PC-3 (cell line): ENCODE measurements at regions not wholly inside any gene's neighbourhood (a gene's known extent, or its start where the extent isn't known, plus 50 kb on each side); places are given as distances from the start of the nearest gene placed in this dataset.

Experiments
- ATAC-seq: fragments of 200-7000 bp; cut with Tn5 transposase; 2 replicates; pipeline ENCODE4 v1.9.1; 2020; ENCODE audit warnings: mild to moderate bottlenecking, moderate library complexity
- BruUV-seq: library from RNA; stranded (reverse); fragments of 400-500 nt; replicated peaks from 2 replicates; lab custom pipeline; 2021; lab: Mats Ljungman, UMichigan
- CTCF ChIA-PET: fragments of 300-600 bp; sonication (Branson Sonifier 250); formaldehyde crosslinking; loops from one replicate; lab custom pipeline; 2022; ENCODE audit warnings: antibody characterized with exemption; lab: Charles Lee
- POLR2A ChIA-PET: fragments of 300-600 bp; sonication (Branson Sonifier 250); formaldehyde crosslinking; loops from one replicate; lab custom pipeline; 2022; ENCODE audit warnings: antibody characterized with exemption; ENCODE audit not compliant: unreplicated experiment; lab: Charles Lee
- DNase-seq: peaks from one replicate; pipeline ENCODE4 v3.0.0-alpha.2; 2015
- H2AFZ ChIP-seq: fragments of 300-600 bp; sonication (generic); 2 replicates; pipeline ENCODE4 v1.6.0; 2016; ENCODE audit warnings: antibody characterized with exemption, low read length
- H3F3A ChIP-seq: fragments of 300-600 bp; sonication (generic); one replicate; pipeline ENCODE4 v1.6.0; 2017; ENCODE audit warnings: antibody characterized with exemption, low read length, control low read depth, mild to moderate bottlenecking; ENCODE audit not compliant: unreplicated experiment
- H3K27ac ChIP-seq: fragments of 300-600 bp; sonication (generic); 2 replicates; pipeline ENCODE4 v1.5.1; 2016; ENCODE audit warnings: mild to moderate bottlenecking, low read length
- H3K27me3 ChIP-seq: fragments of 300-600 bp; sonication (generic); 2 replicates; pipeline ENCODE4 v1.6.1; 2016; ENCODE audit warnings: low read length, mixed read lengths
- H3K36me3 ChIP-seq: fragments of 300-600 bp; sonication (generic); 2 replicates; pipeline ENCODE4 v1.6.1; 2016; ENCODE audit warnings: low read depth, mixed run types, low read length, mixed read lengths
- H3K4me1 ChIP-seq: fragments of 300-600 bp; sonication (generic); 2 replicates; pipeline ENCODE4 v1.5.1; 2016; ENCODE audit warnings: low read length; ENCODE audit not compliant: insufficient read depth
- H3K4me2 ChIP-seq: fragments of 300-600 bp; sonication (generic); 2 replicates; pipeline ENCODE4 v1.6.0; 2016; ENCODE audit warnings: low read length
- H3K4me3 ChIP-seq: fragments of 300-600 bp; sonication (generic); 2 replicates; pipeline ENCODE4 v1.5.1; 2016; ENCODE audit warnings: mild to moderate bottlenecking, low read length, mixed read lengths
- H3K79me2 ChIP-seq: fragments of 300-600 bp; sonication (generic); 2 replicates; pipeline ENCODE4 v1.6.1; 2017; ENCODE audit warnings: low read length, mixed read lengths
- H3K9ac ChIP-seq: fragments of 300-600 bp; sonication (generic); 2 replicates; pipeline ENCODE4 v1.6.0; 2016; ENCODE audit warnings: mild to moderate bottlenecking, low read length
- H3K9me2 ChIP-seq: fragments of 300-600 bp; sonication (generic); replicated peaks from 2 replicates; pipeline ENCODE4 v1.6.1; 2016; ENCODE audit warnings: mixed run types, low read length, mixed read lengths
- H3K9me3 ChIP-seq: fragments of 300-600 bp; sonication (generic); 2 replicates; pipeline ENCODE4 v1.6.1; 2016; ENCODE audit warnings: low read length, mixed read lengths
- H4K20me1 ChIP-seq: fragments of 300-600 bp; sonication (generic); 2 replicates; pipeline ENCODE4 v1.6.1; 2016; ENCODE audit warnings: low read length, mixed read lengths
- CTCF ChIP-seq: fragments of 300-600 bp; sonication (generic); conservative IDR thresholded peaks from 2 replicates; pipeline ENCODE4 v1.5.1; 2017; ENCODE audit warnings: antibody characterized with exemption, low read depth, mild to moderate bottlenecking, low read length
- EZH2 ChIP-seq: fragments of 300-600 bp; sonication (generic); IDR thresholded peaks from one replicate; pipeline ENCODE4 v1.6.1; 2017; ENCODE audit warnings: antibody characterized with exemption, mild to moderate bottlenecking, low read length; ENCODE audit not compliant: unreplicated experiment
- EZH2phosphoT487 ChIP-seq: fragments of 300-600 bp; sonication (generic); IDR thresholded peaks from 2 replicates; pipeline ENCODE4 v1.6.1; 2018; ENCODE audit warnings: mild to moderate bottlenecking, antibody characterized with exemption, low read length, borderline replicate concordance
- intact Hi-C: fragments of 100-400 bp; cut with micrococcal nuclease; formaldehyde crosslinking; loops from 2 replicates; pipeline ENCODE4 v1.9.0; 2023

GRCh38 chr22:22428222-22429098 lies 80.1 kb downstream of the ZNF280B start:
- TF ChIP-seq CTCF: no peak
- no peak for TF ChIP-seq EZH2phosphoT487
- TF ChIP-seq EZH2: no peak
- H3K4me2 ChIP-seq: no peak overlapping the region
- H3K36me3 ChIP-seq: no peaks in the 10 kb centered on the region
- H3K4me3 ChIP-seq: no peak overlapping the region
- POLR2A ChIA-PET: no interaction called here
- CTCF ChIA-PET: no interaction called here
- DNase-seq: no peak
- no peak overlapping the region for H2AFZ ChIP-seq
- H3K27ac ChIP-seq: no peak overlapping the region
- no TSS peak for BruUV-seq
- no peaks in the 10 kb centered on the region for H3K4me1 ChIP-seq
- H3K79me2 ChIP-seq: no peaks in the 10 kb centered on the region
- H3F3A ChIP-seq: no peaks in the 10 kb centered on the region
- H3K9ac ChIP-seq: no peak overlapping the region
- no peaks in the 10 kb centered on the region for H3K9me3 ChIP-seq
- H4K20me1 ChIP-seq: no peaks in the 10 kb centered on the region
- 0 out of 2 replicates have a peak, but pooled peaks cover 3% of the 10 kb centered on the region for H3K27me3 ChIP-seq
- intact Hi-C loops: no loop called here
- ATAC-seq: no peak
- H3K9me2 ChIP-seq: no peaks in the 10 kb centered on the region

- Histone ChIP-seq H3K9me3 (no peaks in the 10 kb centered on the region), H3K4me3 (no peak overlapping the region), H2AFZ (no peak overlapping the region), H3K9me2 (no peaks in the 10 kb centered on the region), H3K4me1 (no peaks in the 10 kb centered on the region), H4K20me1 (no peaks in the 10 kb centered on the region), H3K27me3 (0 out of 2 replicates have a peak, but pooled peaks cover 3% of the 10 kb centered on the region), H3K27ac (no peak overlapping the region), H3F3A (no peaks in the 10 kb centered on the region), H3K36me3 (no peaks in the 10 kb centered on the region), H3K9ac (no peak overlapping the region), H3K79me2 (no peaks in the 10 kb centered on the region), H3K4me2 (no peak overlapping the region)
- ATAC-seq (no peak), DNase-seq (no peak)
- no peak for TF ChIP-seq EZH2phosphoT487
- TF ChIP-seq EZH2: no peak
- no peak for TF ChIP-seq CTCF
- ChIA-PET CTCF (no interaction called here), POLR2A (no interaction called here)
- BruUV-seq: no TSS peak
- intact Hi-C loops: no loop called here
Measured at GRCh38 chr22:22429369-22430108, 79.0 kb downstream of the ZNF280B start.
